ENCODE measurements at regions not wholly inside any gene's neighbourhood (a gene's known extent, or its start where the extent isn't known, plus 50 kb on each side); places are given as distances from the start of the nearest gene placed in this dataset.

DNA sequence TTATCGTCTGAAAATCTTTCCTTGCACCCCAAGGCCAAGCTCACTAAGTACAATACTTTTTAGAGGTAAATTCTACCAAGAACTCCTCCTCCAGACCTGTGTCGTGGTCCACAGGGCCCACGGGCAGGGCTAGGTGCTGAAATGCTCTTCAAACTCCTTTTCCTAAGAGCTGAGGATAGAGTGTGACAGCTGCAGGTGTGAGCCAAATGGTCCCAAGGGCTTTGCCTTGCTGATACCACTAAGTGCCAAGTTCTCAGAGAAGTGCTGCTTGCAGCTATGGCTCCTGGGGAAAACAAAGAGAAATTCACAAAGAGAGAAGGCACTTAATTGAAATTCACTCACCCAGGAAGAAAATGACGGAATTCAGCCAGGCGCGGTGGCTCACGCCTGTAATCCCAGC lies 868.9 kb upstream of the AUTS2 start:
- TF ChIP-seq, protein P1, sequence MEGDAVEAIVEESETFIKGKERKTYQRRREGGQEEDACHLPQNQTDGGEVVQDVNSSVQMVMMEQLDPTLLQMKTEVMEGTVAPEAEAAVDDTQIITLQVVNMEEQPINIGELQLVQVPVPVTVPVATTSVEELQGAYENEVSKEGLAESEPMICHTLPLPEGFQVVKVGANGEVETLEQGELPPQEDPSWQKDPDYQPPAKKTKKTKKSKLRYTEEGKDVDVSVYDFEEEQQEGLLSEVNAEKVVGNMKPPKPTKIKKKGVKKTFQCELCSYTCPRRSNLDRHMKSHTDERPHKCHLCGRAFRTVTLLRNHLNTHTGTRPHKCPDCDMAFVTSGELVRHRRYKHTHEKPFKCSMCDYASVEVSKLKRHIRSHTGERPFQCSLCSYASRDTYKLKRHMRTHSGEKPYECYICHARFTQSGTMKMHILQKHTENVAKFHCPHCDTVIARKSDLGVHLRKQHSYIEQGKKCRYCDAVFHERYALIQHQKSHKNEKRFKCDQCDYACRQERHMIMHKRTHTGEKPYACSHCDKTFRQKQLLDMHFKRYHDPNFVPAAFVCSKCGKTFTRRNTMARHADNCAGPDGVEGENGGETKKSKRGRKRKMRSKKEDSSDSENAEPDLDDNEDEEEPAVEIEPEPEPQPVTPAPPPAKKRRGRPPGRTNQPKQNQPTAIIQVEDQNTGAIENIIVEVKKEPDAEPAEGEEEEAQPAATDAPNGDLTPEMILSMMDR (conservative IDR thresholded peaks at IDR 0.05 in 1 of 2, IDR thresholded peaks at IDR 0.05 in 1 of 2; ENCODE audit: low read depth in 1 of 2, low read length in 2 of 2), result no peak
- no peak for TF ChIP-seq EZH2 (IDR thresholded peaks at IDR 0.05; ENCODE audit: low read length, missing control alignments)

Data from fibroblast of lung (primary cell).